Cerebellar nuclear complex (tissue), 1 donor: ENCODE measurements at regions not wholly inside any gene's neighbourhood (a gene's known extent, or its start where the extent isn't known, plus 50 kb on each side); places are given as distances from the start of the nearest gene placed in this dataset.
"Not testable (repeated sequence)": the region's sequence is repeated elsewhere in the genome, so short reads cannot be mapped to it uniquely, and the experiment has no call there.

Experiments used
- DNase-seq, 2 experiments: peaks; one replicate each; lab custom pipeline; 2025; lab: John Stamatoyannopoulos, UW

DNA sequence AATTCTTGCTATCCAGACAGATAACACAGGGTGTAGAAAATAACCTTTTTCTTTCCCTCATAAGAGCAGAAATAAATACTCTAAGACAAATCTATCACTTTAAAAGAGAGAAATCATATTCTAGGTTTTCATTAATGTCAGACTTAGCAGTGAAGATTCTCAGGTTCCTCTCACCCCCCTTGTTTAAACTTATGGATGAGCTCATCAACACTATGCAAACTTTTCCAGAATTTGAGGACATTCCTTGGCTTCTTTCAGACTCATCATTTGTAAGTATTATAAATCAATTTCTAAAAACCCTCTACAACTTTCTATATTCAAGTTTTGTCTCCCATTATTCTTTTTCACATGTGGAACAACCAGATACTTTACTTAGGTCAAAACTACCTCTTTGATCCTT, 374.9 kb upstream of the TRPC7 start:
- DNase-seq = no peak

DNA sequence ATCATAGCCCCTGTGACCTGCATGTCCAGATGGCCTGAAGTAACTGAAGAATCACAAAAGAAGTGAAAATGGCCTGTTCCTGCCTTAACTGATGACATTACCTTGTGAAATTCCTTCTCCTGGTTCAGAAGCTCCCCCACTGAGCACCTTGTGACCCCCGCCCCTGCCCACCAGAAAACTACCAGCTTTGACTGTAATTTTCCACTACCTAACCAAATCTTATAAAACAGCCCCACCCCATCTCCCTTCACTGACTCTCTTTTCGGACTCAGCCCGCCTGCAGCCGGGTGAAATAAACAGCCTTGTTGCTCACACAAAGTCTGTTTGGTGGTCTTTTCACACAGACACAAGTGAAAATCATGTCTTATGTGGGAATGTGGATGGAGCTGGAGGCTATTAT, 373.9 kb upstream of the TRPC7 start:
- not testable (repeated sequence) for DNase-seq

DNA sequence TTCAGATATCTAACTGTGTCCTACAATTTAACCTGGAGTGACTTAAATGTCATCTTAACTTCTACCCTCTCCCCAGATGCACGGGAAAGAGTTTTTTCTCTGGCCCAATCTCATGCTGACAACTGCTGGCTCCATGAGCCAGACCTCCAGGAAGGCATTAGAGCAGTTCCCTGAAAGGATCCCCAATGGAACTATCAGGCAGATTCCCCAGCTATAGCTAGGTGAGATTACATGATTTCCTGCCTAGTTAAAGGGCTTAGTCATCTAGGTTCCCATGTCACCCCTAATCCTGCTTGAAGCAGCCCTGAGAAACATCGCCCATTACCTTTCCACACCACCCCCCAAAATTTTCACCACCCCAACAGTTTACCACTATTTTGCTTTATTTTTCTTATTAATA, 373.5 kb upstream of the TRPC7 start:
- DNase-seq = no peak

DNA sequence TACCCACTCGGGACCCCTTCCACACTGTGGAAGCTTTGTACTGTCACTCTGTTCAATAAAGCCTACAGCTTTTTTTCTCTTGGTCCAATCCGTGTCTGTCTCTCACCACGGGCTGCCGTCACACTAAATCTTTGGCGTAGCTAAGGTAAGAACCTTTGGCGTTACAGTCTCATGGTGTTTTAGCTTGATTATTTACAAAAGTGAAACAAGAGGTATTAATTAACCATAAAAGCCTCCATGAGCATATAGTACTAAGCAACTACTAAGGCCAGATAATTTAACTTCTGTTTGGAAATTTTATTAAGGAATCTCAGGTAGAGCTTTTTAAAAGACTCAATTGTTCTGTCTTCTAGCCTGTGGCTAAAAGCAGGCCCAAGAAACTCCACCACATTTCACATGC, 370.7 kb upstream of the TRPC7 start:
- DNase-seq = no peak

DNA sequence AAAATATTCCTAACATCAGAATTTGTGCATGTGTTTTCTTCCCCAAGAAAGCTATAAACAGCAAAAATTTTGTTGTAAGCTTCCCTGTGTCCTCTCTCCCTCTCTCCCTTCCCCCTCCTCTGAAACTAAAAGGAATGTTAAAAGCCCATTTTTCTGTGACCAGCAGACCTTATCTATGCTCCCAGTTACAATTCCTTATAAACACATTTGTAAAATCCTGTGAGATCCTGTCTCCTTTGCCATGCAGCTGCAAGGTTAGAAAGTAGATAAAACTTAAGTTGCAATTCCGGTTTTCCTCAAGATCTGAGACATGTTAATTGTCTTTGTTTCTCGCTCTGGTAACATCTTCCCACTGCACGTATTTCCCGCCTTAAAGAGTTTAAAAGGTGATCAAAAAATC, 370.3 kb upstream of the TRPC7 start:
- not testable (repeated sequence) for DNase-seq

DNA sequence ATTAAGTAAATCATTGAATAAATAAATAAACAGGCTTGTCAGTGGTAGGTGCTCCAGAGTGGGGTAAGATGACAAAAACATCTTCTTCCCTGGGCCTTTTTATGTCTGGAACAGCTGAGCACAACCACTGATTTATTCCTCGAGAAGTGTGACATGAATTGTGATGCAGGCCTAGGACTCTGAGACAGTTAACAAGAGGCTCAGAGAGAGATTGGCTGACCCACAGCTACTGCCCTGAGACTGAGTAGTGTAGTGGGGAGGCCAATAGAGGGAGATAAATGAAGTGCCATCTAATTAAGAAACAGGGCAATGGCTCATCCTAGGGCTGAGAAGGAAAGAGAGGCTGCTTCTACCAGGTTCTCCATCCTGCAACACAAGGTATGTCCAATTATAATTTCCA, 369.3 kb upstream of the TRPC7 start:
- DNase-seq = no peak

DNA sequence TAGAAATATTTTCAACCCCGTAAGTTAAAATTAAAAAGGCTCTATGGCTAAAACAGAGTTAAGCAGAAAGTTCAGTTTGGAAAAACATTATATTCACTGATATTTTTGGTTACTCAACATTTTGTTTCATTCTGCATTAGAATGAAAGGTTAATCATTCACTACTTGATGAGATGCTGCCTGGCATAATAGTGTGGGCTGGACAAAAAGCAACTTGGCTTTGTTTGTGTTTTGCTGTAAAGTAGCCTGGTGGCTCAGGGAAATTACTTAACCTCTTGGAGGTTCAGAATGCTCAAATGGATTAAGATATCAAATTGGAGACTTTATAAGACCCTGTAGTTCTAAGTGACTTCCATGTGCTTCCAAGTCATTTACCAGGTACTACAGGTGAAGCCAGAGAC, 367.4 kb upstream of the TRPC7 start:
- no peak for DNase-seq

DNA sequence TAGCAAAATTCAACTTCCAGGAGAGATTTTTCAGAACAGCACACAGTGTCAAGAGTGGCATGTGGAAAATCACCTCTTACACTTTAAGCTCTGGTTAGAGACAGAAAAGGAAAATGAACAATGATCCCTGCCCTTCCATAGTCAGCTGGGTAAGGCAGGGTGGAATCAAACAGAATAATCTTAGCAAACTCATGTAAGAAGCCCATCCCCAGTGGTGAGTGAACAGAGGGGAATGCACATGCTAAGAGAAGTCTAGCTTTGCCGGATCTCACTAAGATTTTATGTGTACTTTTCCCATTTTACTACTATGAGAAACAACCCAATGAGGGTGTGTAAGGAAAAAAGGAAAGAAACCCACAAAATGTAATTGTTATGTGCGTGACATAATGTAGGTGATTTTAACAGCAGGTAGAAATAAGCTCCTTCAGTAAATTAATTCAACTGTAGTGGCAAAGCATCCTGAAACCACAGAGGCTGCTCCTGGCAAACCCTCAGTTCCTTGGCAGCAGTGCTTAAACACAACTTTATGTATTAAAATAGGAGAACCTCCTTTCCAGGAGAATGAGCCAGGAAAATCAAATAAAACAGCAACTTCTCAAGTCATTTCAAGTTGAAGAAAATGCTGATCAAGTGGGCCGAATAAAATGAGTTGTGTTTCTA, 366.0 kb upstream of the TRPC7 start:
- no peak for DNase-seq

DNA sequence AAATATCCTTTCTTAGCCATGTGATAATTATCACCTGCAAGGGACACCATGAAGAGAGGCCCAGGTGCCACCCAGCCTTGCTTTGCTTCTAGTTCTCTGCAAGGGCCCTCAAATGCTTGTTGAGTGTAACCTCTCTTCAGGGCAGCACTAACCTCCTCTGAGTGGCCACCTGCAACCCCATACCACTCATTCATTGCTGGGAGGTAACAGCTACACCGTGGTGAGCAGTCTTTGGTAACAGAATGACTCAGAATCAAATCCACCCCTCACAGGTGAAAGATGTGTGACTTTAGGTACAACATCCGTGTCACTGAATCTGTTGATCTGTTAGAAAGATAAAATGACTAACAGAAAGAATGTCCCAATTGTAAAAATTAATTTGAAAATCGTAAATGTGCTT, 365.1 kb upstream of the TRPC7 start:
- DNase-seq = no peak

DNA sequence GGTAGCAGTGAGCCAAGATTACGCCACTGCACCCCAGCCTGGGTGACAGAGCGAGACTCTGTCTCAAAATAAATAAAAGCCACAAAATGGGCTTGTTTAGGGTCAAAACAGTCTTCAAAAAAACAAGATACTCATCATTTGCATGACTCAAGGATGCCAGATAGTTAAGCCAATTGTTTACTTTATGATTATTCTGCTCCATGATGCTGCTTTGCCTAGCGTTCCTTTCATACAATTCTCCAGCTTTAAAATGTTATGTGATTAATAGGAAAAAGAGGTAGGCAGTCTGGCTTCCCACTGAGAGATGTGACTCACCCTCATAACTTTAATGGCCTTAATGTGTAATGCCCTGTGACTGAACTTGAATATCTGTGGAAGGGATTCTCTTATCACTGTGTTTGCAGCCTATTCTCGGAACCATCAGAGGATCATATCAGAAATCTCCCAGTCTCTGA, 364.6 kb upstream of the TRPC7 start:
- DNase-seq = no peak

DNA sequence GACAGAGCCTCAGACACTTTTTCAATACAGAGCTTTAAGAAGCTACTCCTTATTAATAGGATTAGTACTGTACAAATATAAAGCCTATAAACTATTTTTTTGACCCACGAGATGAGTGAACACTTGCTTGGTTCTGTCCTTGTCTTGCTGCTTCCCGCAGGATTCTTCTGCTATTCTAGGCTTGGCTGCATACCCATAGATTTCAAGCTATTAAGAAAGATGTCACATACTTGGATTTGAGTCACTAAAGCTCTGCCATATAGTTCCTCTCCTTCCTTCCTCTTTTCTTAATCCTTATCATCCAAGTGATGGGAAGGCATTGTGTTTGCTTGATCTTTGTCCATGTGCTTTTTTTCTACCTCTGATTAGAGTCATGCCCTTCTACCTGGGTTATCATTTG, 361.2 kb upstream of the TRPC7 start:
- DNase-seq = no peak

DNA sequence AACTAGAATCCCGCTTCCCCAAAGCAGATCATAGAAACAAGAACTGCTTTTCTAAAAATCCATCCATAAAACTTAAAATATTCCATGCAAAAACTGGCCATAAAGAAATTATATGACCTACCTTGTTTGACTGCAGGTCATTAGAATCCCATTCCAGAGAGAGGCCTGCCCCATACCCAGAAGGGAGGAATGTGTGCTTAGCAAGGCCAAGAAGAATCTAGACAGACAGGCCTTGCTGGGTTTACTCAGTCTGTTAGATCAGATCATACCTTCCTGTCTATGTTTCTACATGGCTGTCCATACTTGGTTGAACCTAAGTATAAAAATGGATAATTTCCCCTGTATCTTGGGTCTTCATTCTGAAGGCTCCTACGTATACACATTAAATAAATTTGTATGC, 358.8 kb upstream of the TRPC7 start:
- no peak for DNase-seq

DNA sequence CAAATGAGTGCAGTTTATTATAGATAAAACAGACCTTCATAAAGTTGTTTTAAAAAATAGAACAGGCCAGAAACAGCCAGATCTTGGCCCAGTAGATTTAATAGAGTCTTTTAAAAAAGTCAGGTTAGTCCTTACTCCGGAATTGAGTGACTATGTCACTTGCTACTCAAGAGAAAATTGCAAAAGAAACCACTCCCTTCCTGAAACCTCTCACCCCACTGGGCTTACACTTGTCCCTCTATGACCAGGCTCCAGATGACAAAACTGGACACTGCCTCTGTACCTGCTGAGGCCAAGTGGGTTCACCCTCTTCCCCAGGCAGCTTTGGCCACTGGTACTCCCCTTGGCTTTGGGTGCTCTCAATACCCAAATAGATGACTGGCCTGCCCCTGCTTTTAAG, 357.2 kb upstream of the TRPC7 start:
- no peak for DNase-seq

DNA sequence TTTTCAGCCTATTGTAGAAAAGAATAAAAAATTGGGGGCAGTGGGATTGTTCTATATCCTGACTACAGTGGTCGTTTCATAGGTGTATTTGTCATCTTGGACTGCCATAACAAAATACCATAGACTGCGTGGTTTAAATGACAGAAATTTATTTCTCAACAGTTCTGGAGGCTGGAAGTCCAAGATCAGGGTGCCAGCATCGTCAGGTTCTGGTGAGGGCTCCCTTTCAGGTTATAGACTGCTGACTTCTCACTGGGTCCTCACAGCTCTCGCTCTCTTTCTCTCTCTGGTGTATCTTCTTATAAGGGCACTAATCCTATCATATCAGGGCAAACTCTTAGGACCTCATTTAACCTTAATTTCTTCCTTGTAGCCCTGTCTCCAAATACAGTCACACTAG, 356.7 kb upstream of the TRPC7 start:
- no peak for DNase-seq

DNA sequence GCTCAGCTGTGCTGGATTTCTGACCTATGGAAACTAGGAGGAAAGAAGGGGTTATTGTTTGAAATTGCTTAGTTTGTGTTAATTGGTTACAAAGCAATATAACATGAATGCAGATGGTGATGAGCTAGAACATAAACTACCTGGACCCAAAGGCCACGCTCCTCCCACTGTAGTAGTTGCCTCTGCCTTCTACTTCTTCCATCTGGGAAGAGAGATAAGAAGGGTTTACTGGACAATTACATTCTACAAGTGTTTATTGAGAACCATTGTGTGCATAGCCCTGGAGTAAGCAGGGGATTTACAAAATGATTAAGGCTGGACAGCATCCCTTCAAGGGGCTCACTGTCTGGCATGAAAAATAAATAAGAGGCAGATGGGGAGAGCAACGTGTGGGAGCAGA, 355.3 kb upstream of the TRPC7 start:
- no peak for DNase-seq

DNA sequence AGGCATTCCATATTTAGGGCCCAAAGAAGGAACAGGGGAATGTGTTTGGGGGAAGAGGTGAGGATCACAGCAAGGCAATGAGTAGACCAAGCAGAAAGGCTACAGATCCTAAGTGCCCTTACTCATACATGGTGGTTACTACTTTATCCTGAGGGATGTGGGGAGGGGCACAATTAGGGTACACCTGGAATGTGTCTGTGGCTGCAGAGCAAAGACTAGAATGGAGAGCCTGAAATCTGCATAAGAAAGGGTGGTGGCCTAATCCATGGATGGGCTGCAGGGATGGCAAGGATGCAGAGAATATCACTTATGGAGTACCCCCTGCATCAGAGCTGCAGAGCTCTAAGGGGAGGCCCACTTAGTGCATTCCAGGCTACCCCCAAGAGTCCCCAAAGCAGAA, 352.6 kb upstream of the TRPC7 start:
- no peak for DNase-seq

DNA sequence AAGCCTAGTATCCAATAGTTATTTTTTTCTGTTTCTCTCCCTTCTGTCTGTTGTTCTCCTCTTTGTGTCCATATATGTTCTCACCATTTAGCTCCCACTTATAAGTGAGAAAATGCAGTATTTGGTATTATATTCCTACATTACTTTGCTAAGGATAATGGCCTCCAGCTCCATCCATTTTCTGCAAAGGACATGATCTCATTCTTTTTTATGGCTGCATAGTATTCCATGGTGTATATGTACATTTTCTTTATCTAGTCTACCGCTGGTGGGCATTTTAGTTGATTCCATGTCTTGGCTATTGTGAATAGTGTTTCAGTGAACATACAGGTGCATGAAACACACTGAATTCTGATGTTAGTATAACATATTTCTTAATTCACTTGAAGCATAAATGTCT, 348.9 kb upstream of the TRPC7 start:
- no peak for DNase-seq

DNA sequence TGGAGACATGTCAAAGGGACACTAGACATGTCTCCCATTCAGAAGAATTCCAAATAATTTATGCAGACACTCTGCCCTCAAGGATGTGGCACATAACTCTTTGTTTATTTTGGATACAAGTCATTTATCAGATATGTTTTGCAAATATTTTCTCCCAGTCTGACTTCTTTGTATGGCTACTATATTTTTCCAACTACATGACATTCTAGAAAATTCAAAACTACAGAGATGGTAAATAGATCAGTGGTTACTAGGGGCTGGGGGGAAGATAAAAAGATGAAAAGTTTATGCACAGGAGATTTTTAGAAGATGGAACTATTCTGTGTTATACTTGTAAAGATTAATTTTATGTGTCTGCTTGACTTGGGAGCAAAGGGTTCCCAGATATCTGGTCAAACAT, 347.3 kb upstream of the TRPC7 start:
- no peak for DNase-seq

DNA sequence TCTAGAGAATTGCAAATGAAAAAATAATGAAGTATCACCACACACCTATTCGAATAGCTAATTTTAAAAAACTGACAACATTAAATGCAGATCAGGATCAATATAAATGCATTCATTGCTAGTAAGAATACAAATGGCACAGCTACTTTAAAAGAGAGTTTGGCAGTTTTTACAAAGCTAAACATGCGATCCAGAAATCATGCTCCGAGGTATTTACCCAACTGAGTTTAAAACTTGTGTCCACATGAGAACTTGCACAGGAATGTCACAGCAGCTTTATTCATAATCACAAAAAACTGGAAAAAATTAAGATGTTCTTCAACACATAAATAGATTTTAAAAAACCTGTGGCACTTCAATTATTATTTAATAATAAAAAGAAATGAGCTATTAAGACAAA, 345.5 kb upstream of the TRPC7 start:
- no peak for DNase-seq

DNA sequence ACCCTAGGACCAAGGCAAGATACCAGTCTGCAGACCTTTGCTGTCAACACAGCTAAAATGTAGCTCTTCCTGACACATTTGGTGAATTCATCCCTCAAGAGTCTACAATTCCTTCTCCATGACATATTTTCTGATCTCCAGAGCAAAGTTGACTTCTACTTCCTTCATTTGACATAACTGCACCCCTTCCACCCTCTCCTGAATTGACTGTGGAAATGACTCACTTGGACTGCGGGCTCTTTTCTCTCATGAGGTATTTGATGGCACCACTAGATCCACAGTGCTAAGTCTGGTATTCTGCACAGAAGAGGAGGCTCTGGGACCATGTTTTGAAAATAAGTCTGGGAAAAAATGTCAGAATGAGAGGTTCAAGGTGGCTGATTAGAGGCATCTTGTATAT, 338.4 kb upstream of the TRPC7 start:
- no peak for DNase-seq

DNA sequence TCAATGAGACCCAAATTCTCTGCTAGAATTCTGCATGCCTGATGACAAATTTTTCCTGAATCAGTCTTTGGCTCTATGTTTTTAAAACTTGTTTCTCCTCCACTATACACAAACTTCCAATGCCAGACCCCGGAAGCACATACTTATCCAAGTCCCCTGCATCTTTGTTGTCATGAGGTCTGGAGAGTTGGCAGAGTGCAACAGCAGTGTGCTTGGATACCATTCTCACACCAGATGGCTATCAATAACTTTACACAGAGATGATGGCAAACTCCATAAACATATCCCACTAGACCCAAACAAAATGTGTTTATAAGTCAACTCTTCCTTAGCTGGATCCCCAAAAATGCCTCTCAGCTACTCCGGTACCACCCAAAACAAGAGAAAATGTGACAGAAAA, 337.7 kb upstream of the TRPC7 start:
- DNase-seq = no peak

DNA sequence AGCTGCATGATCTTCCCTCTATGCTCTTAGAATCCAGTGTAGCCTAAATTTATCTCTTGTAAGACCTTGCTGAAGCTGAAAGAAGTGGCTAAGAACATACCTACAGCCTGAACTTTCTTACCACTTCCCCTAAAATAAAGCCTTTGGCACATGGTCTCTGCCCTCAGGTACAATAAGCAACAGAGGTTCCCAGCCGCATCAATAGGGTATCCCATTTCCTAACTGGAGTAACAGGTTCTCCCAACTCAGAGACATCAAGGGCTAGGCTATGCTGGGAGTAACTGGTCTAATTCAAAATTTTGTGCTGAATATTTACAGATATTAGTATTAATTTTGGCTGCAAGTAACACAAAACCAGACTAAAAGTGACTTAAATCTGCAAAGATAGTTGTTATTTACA, 335.8 kb upstream of the TRPC7 start:
- DNase-seq = no peak

DNA sequence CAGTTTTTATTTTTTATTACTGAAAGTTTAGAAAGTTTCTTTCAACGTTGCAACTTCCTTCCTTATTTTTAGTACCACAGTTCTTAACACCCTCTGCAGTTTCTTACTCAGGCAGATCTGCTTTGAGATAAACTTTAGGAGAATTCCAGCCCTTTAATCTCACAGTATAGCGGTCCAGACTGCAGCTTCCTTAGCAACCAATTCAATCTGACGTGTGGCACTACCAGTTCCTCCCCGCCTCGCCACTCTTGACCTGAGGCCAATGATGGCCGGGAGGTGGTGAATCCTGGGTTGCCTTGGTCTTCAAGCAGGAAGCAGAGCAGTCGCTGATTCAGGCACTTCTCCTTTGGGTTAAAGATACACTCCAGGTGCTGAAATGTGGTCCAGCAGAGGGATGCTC, 334.3 kb upstream of the TRPC7 start:
- no peak for DNase-seq

DNA sequence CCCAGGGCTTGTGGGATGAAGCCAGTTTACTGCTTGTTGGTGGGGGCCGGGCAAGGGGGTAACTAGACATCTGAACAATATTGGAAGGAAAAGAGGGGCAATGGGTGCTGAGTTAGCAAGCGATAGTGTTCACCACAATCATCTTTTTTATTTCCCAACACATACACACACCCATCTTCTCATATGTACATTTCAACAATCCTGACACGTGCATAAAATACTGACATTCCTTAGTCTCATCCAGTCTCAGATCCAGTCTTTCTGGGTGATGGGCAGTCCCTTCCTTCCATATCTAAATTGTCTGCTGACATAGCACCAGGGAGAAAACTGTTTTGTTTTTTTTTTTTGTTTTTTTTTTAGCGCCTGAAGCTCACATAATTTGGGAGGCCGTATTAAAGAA, 333.6 kb upstream of the TRPC7 start:
- DNase-seq = no peak

DNA sequence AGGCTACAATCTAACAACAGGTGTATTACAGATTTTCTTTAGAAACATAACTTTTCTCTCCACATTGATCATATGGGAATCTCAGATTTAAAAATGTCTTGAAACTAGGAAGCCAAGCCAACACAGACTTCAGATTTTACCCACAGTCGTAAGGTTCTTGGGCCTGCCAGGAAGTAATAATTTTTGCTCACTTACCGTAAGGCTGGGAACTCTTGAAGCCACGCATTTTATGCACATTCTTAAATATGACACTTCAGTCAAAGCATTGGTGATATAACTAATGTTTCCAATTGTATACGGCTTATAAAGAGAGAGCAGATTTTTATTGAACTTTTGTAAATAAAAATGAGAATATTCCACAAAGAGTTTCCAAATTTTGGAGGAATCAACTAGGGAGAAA, 328.9 kb upstream of the TRPC7 start:
- DNase-seq = no peak
